ENCODE measurements at regions not wholly inside any gene's neighbourhood (a gene's known extent, or its start where the extent isn't known, plus 50 kb on each side); places are given as distances from the start of the nearest gene placed in this dataset.

- intact Hi-C loops (cut with DNase I) = no loop called here
- no peak for TF ChIP-seq POLR2A (IDR thresholded peaks at IDR 0.05)
- TF ChIP-seq, protein P1, sequence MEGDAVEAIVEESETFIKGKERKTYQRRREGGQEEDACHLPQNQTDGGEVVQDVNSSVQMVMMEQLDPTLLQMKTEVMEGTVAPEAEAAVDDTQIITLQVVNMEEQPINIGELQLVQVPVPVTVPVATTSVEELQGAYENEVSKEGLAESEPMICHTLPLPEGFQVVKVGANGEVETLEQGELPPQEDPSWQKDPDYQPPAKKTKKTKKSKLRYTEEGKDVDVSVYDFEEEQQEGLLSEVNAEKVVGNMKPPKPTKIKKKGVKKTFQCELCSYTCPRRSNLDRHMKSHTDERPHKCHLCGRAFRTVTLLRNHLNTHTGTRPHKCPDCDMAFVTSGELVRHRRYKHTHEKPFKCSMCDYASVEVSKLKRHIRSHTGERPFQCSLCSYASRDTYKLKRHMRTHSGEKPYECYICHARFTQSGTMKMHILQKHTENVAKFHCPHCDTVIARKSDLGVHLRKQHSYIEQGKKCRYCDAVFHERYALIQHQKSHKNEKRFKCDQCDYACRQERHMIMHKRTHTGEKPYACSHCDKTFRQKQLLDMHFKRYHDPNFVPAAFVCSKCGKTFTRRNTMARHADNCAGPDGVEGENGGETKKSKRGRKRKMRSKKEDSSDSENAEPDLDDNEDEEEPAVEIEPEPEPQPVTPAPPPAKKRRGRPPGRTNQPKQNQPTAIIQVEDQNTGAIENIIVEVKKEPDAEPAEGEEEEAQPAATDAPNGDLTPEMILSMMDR (IDR thresholded peaks at IDR 0.05) = no peak
- no peaks in the 10 kb centered on the region for H3K36me3 ChIP-seq (replicated peaks in 1 of 2)
- no peak for DNase-seq
- no peaks in the 10 kb centered on the region for H3K4me1 ChIP-seq (replicated peaks in 1 of 2)
- 74 to 90% (median 77%) methylated on average over 3 of the region's 3 CpGs for WGBS, 4 donors
- H3K4me3 ChIP-seq = no peak overlapping the region
- no peak overlapping the region for H3K27ac ChIP-seq
- H3K9me3 ChIP-seq (replicated peaks in 1 of 3) = peaks cover 0 to 5% (median 0%) of the 10 kb centered on the region in 3 donors
- H3K27me3 ChIP-seq = no peaks in the 10 kb centered on the region
These were observed 1026.8 kb downstream of the CDH18 start for GRCh38 chr5:18961234-18961633.

- DNase-seq = no peak
- intact Hi-C loops (cut with DNase I) = no loop called here
- WGBS, 4 donors = 59 to 98% (median 88%) methylated on average over 3 of the region's 3 CpGs
- Histone ChIP-seq H3K27me3 (no peaks in the 10 kb centered on the region), H3K36me3 (replicated peaks in 1 of 2) (no peaks in the 10 kb centered on the region), H3K9me3 (replicated peaks in 1 of 3) (peaks cover 0 to 5% (median 0%) of the 10 kb centered on the region in 3 donors), H3K4me1 (replicated peaks in 1 of 2) (no peaks in the 10 kb centered on the region), H3K27ac (no peak overlapping the region), H3K4me3 (no peak overlapping the region)
- TF ChIP-seq POLR2A (IDR thresholded peaks at IDR 0.05) = no peak
- TF ChIP-seq, protein P1 (IDR thresholded peaks at IDR 0.05) = no peak
These were observed 1022.1 kb downstream of the CDH18 start for GRCh38 chr5:18965893-18966292.

- intact Hi-C loops (cut with DNase I) = no loop called here
- DNase-seq = no peak
- Histone ChIP-seq H3K27me3 (no peaks in the 10 kb centered on the region), H3K4me1 (replicated peaks in 1 of 2) (no peaks in the 10 kb centered on the region), H3K9me3 (replicated peaks in 1 of 3) (no peaks in the 10 kb centered on the region), H3K4me3 (no peak overlapping the region), H3K36me3 (replicated peaks in 1 of 2) (no peaks in the 10 kb centered on the region), H3K27ac (no peak overlapping the region)
- 95 to 97% (median 96%) methylated on average over 1 of the region's 1 CpG for WGBS, 4 donors
- TF ChIP-seq, protein P1 (IDR thresholded peaks at IDR 0.05) = no peak
- TF ChIP-seq POLR2A (IDR thresholded peaks at IDR 0.05) = no peak
These were observed 1020.4 kb downstream of the CDH18 start for GRCh38 chr5:18967637-18968036.

- Histone ChIP-seq H3K4me1 (replicated peaks in 1 of 2) (no peaks in the 10 kb centered on the region), H3K27me3 (no peaks in the 10 kb centered on the region), H3K27ac (no peak overlapping the region), H3K36me3 (replicated peaks in 1 of 2) (no peaks in the 10 kb centered on the region), H3K9me3 (replicated peaks in 1 of 3) (no peaks in the 10 kb centered on the region), H3K4me3 (no peak overlapping the region)
- 66 to 84% (median 82%) methylated on average over 6 of the region's 6 CpGs for WGBS, 4 donors
- intact Hi-C loops (cut with DNase I) = no loop called here
- TF ChIP-seq POLR2A (IDR thresholded peaks at IDR 0.05) = no peak
- TF ChIP-seq, protein P1 (IDR thresholded peaks at IDR 0.05) = no peak
- DNase-seq = no peak
These were observed 1019.0 kb downstream of the CDH18 start for GRCh38 chr5:18968966-18969365.

Data from adrenal gland (tissue), 9 donors.